ENCODE measurements at regions not wholly inside any gene's neighbourhood (a gene's known extent, or its start where the extent isn't known, plus 50 kb on each side); places are given as distances from the start of the nearest gene placed in this dataset.
"Not testable (repeated sequence)": the region's sequence is repeated elsewhere in the genome, so short reads cannot be mapped to it uniquely, and the experiment has no call there.

- DNase-seq (ENCODE audit: low spot score): no peak
These were observed 641.1 kb downstream of the RAPGEF2 start for GRCh38 chr4:159743971-159744370.

- DNase-seq (ENCODE audit: low spot score): no peak
These were observed 645.1 kb downstream of the RAPGEF2 start for GRCh38 chr4:159747983-159748382.

- no peak for DNase-seq (ENCODE audit: low spot score)
These were observed 646.1 kb downstream of the RAPGEF2 start for GRCh38 chr4:159748834-159749444.

GRCh38 chr4:159757499-159757898, 654.6 kb downstream of the RAPGEF2 start:
- DNase-seq (ENCODE audit: low spot score): no peak

- DNase-seq (ENCODE audit: low spot score): no peak
These were observed 655.2 kb downstream of the RAPGEF2 start for GRCh38 chr4:159758061-159758460.

GRCh38 chr4:159762672-159763071, 659.8 kb downstream of the RAPGEF2 start:
- DNase-seq (ENCODE audit: low spot score): no peak

GRCh38 chr4:159764343-159764952, 661.6 kb downstream of the RAPGEF2 start:
- DNase-seq (ENCODE audit: low spot score): peak; percentile 43

- DNase-seq (ENCODE audit: low spot score): no peak
These were observed 662.5 kb downstream of the RAPGEF2 start for GRCh38 chr4:159765382-159765781.

- DNase-seq (ENCODE audit: low spot score): no peak
These were observed 663.4 kb downstream of the RAPGEF2 start for GRCh38 chr4:159766241-159766640.

- DNase-seq (ENCODE audit: low spot score): no peak
These were observed 664.5 kb downstream of the RAPGEF2 start for GRCh38 chr4:159767406-159767805.

- no peak for DNase-seq (ENCODE audit: low spot score)
These were observed 665.1 kb downstream of the RAPGEF2 start for GRCh38 chr4:159768016-159768415.

GRCh38 chr4:159770401-159770800, 667.5 kb downstream of the RAPGEF2 start:
- DNase-seq (ENCODE audit: low spot score): no peak

- no peak for DNase-seq (ENCODE audit: low spot score)
These were observed 668.1 kb downstream of the RAPGEF2 start for GRCh38 chr4:159770969-159771368.

- no peak for DNase-seq (ENCODE audit: low spot score)
These were observed 674.1 kb downstream of the RAPGEF2 start for GRCh38 chr4:159776961-159777360.

- no peak for DNase-seq (ENCODE audit: low spot score)
These were observed 674.8 kb downstream of the RAPGEF2 start for GRCh38 chr4:159777689-159778088.

- no peak for DNase-seq (ENCODE audit: low spot score)
These were observed 675.4 kb downstream of the RAPGEF2 start for GRCh38 chr4:159778298-159778697.

- DNase-seq (ENCODE audit: low spot score): no peak
These were observed 676.8 kb downstream of the RAPGEF2 start for GRCh38 chr4:159779716-159780115.

GRCh38 chr4:159780196-159780922, 677.5 kb downstream of the RAPGEF2 start:
- no peak for DNase-seq (ENCODE audit: low spot score)

GRCh38 chr4:159787901-159788300, 685.0 kb downstream of the RAPGEF2 start:
- no peak for DNase-seq (ENCODE audit: low spot score)

- no peak for DNase-seq (ENCODE audit: low spot score)
These were observed 688.5 kb downstream of the RAPGEF2 start for GRCh38 chr4:159791334-159791733.

GRCh38 chr4:159804592-159804991, 701.7 kb downstream of the RAPGEF2 start:
- DNase-seq (ENCODE audit: low spot score): not testable (repeated sequence)

GRCh38 chr4:159823743-159824142, 720.9 kb downstream of the RAPGEF2 start:
- no peak for DNase-seq (ENCODE audit: low spot score)

- no peak for DNase-seq (ENCODE audit: low spot score)
These were observed 725.8 kb downstream of the RAPGEF2 start for GRCh38 chr4:159828687-159829086.

All from putamen (tissue), 1 donor.